Thyroid gland (tissue), 4 donors: ENCODE measurements at regions not wholly inside any gene's neighbourhood (a gene's known extent, or its start where the extent isn't known, plus 50 kb on each side); places are given as distances from the start of the nearest gene placed in this dataset.

Source experiments
- POLR2A ChIP-seq, 2 donors: fragments of 450-650 bp; IDR thresholded peaks; one replicate each; pipeline ENCODE4 v1.6.1; 2017; ENCODE audit warnings: antibody characterized with exemption in 2 of 2, mild to moderate bottlenecking in 2 of 2, moderate library complexity in 1 of 2
- TF ChIP-seq, protein P1 (sequence below), 6 experiments: fragments of 200-600 bp in 3 of 6; fragments of 450-650 bp in 3 of 6; sonication (generic) in 3 of 6; IDR thresholded peaks; one replicate each; pipeline ENCODE4 v1.5.1; 2016 to 2019; ENCODE audit warnings: antibody characterized with exemption in 6 of 6, mild to moderate bottlenecking in 2 of 6, inconsistent platforms in 1 of 6, moderate library complexity in 1 of 6

- TF ChIP-seq, protein P1, sequence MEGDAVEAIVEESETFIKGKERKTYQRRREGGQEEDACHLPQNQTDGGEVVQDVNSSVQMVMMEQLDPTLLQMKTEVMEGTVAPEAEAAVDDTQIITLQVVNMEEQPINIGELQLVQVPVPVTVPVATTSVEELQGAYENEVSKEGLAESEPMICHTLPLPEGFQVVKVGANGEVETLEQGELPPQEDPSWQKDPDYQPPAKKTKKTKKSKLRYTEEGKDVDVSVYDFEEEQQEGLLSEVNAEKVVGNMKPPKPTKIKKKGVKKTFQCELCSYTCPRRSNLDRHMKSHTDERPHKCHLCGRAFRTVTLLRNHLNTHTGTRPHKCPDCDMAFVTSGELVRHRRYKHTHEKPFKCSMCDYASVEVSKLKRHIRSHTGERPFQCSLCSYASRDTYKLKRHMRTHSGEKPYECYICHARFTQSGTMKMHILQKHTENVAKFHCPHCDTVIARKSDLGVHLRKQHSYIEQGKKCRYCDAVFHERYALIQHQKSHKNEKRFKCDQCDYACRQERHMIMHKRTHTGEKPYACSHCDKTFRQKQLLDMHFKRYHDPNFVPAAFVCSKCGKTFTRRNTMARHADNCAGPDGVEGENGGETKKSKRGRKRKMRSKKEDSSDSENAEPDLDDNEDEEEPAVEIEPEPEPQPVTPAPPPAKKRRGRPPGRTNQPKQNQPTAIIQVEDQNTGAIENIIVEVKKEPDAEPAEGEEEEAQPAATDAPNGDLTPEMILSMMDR (IDR thresholded peaks at IDR 0.05) = no peak
- no peak for TF ChIP-seq POLR2A (IDR thresholded peaks at IDR 0.05)
Measured at GRCh38 chr1:80221319-80221718, 1214.8 kb upstream of the ADGRL4 start.
